ENCODE measurements at regions not wholly inside any gene's neighbourhood (a gene's known extent, or its start where the extent isn't known, plus 50 kb on each side); places are given as distances from the start of the nearest gene placed in this dataset.
"Not testable (repeated sequence)": the region's sequence is repeated elsewhere in the genome, so short reads cannot be mapped to it uniquely, and the experiment has no call there.

DNA sequence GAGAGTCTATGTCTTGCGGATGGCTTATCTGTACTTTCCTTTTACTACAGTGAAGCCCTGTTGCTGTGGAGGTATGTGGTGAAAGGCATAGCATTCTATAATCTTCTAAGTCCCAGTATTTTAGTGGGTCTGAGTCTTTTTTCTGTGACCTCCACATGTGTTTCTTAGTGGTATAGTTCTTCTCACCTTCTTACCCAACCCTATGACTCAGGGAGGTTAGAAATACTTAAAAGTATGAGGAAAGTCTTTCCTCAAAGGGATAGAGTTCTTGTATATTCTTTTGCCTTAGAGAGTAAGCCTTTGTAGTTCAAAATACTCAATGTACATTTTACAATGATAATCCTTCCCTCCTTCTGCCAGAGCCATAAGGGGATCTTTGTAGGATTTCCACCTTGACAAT, 621.9 kb upstream of the CTNND2 start:
- no peak for DNase-seq (ENCODE audit: low spot score in 2 of 2)
- no peak overlapping the region for H3K4me3 ChIP-seq
- H3K27me3 ChIP-seq: no peaks in the 10 kb centered on the region
- peaks cover 9% of the 10 kb centered on the region for H3K9me3 ChIP-seq
- whole genome bisulfite sequencing: 89% methylated on average over 1 of the region's 1 CpG
- no peak for TF ChIP-seq EP300 (IDR thresholded peaks at IDR 0.05)
- TF ChIP-seq POLR2AphosphoS5 (IDR thresholded peaks at IDR 0.05): no peak
- TF ChIP-seq POLR2A (IDR thresholded peaks at IDR 0.05): no peak
- TF ChIP-seq, protein P1, sequence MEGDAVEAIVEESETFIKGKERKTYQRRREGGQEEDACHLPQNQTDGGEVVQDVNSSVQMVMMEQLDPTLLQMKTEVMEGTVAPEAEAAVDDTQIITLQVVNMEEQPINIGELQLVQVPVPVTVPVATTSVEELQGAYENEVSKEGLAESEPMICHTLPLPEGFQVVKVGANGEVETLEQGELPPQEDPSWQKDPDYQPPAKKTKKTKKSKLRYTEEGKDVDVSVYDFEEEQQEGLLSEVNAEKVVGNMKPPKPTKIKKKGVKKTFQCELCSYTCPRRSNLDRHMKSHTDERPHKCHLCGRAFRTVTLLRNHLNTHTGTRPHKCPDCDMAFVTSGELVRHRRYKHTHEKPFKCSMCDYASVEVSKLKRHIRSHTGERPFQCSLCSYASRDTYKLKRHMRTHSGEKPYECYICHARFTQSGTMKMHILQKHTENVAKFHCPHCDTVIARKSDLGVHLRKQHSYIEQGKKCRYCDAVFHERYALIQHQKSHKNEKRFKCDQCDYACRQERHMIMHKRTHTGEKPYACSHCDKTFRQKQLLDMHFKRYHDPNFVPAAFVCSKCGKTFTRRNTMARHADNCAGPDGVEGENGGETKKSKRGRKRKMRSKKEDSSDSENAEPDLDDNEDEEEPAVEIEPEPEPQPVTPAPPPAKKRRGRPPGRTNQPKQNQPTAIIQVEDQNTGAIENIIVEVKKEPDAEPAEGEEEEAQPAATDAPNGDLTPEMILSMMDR (IDR thresholded peaks at IDR 0.05): no peak
- no peaks in the 10 kb centered on the region for H3K36me3 ChIP-seq
- no peak overlapping the region for H3K27ac ChIP-seq
- no peaks in the 10 kb centered on the region for H3K4me1 ChIP-seq

DNA sequence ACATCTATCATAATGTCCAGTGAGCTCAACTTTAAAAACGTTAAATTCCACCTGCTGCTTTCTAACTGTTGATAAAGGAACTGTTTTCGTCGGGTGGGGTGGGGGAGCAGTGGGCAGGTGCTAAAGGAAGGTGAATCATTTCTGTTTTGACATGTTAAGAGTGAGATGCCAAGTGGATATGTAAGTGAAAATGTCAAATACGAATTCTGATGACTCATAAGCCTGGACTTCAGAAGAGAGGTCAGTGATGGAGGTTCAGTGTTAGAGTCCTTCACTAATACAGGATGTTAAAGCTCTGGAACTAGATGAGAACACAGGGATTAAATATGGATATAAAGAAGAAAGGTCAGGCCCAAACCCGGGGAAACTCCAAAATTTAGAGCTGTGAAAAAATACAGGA, 617.9 kb upstream of the CTNND2 start:
- TF ChIP-seq, protein P1 (IDR thresholded peaks at IDR 0.05): no peak
- no peak for TF ChIP-seq POLR2A (IDR thresholded peaks at IDR 0.05)
- TF ChIP-seq POLR2AphosphoS5 (IDR thresholded peaks at IDR 0.05): no peak
- TF ChIP-seq EP300 (IDR thresholded peaks at IDR 0.05): no peak
- Histone ChIP-seq H3K27ac (no peak overlapping the region), H3K36me3 (no peaks in the 10 kb centered on the region), H3K4me1 (no peaks in the 10 kb centered on the region), H3K9me3 (peaks cover 8% of the 10 kb centered on the region), H3K4me3 (no peak overlapping the region), H3K27me3 (no peaks in the 10 kb centered on the region)
- WGBS: 73% methylated on average over 5 of the region's 5 CpGs
- no peak for DNase-seq (ENCODE audit: low spot score in 2 of 2)

DNA sequence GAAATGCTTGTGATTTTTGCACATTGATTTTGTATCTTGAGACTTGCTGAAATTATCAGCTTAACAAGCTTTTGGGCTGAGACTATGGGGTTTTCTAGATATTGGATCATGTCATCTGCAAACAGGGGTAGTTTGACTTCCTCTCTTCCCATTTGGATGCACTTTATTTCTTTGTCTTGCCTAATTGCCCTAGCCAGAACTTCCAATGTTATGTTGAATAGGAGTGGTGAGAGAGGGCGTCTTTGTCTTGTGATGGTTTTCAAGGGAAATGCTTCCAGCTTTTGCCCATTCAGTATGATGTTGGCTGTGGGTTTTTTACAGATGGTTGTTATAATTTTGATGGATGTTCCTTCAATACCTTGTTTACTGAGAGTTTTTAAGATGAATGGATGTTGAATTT, 600.7 kb upstream of the CTNND2 start:
- not testable (repeated sequence) for H3K27me3 ChIP-seq; H3K4me3 ChIP-seq; DNase-seq (ENCODE audit: low spot score in 2 of 2); H3K27ac ChIP-seq; H3K36me3 ChIP-seq; H3K4me1 ChIP-seq
- peaks cover 20% of the 10 kb centered on the region for H3K9me3 ChIP-seq
- WGBS: 67% methylated on average over 1 of the region's 1 CpG

DNA sequence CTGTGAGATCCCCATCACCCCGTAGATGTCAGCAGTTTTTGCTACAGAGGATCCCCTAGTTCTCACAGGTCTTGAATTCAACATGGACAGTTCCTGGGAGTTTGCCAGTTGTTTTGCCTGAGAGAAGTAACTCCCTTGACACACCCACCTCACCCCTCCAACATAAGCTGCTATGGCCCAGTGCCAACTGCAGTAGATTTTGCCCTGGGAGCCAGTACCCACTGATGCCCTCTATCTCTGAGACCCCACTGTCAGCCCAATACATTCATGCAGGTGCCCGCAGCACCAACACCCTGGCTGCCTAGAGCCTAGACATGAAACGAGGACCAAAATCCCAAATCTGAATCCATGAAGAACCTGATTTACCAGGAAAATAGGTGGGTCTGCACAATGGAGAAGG, 583.9 kb upstream of the CTNND2 start:
- TF ChIP-seq POLR2AphosphoS5 (IDR thresholded peaks at IDR 0.05) (no peak), EP300 (IDR thresholded peaks at IDR 0.05) (no peak), POLR2A (IDR thresholded peaks at IDR 0.05) (no peak)
- TF ChIP-seq, protein P1 (IDR thresholded peaks at IDR 0.05): no peak
- Histone ChIP-seq H3K27ac (no peak overlapping the region), H3K4me3 (no peak overlapping the region), H3K36me3 (no peaks in the 10 kb centered on the region), H3K9me3 (no peaks in the 10 kb centered on the region), H3K27me3 (no peaks in the 10 kb centered on the region), H3K4me1 (no peaks in the 10 kb centered on the region)
- no peak for DNase-seq (ENCODE audit: low spot score in 2 of 2)
- WGBS: 67% methylated on average over 3 of the region's 3 CpGs

DNA sequence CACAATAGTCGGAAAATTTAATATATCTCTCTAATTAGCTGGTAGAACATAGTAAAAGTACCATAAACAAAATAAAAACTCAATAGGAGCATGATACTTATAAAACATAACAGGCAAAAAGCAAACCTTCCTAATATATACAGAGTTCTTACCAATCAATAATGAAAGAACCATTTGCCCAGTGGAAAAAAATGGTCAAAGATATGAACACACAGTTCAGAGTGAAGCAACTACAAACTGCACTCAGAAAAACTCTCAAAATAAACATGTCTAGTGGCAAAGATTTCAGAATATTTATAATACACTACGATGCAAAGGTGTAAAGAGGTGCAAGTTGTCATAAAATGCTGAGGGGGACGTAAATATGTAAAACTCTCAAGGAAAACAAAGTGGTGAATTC, 576.2 kb upstream of the CTNND2 start:
- Histone ChIP-seq H3K4me3 (no peak overlapping the region), H3K27ac (no peak overlapping the region), H3K36me3 (no peaks in the 10 kb centered on the region), H3K4me1 (no peaks in the 10 kb centered on the region), H3K27me3 (no peaks in the 10 kb centered on the region), H3K9me3 (no peaks in the 10 kb centered on the region)
- no peak for DNase-seq (ENCODE audit: low spot score in 2 of 2)
- 81% methylated on average over 3 of the region's 3 CpGs for WGBS
- TF ChIP-seq POLR2AphosphoS5 (IDR thresholded peaks at IDR 0.05): no peak
- no peak for TF ChIP-seq POLR2A (IDR thresholded peaks at IDR 0.05)
- TF ChIP-seq, protein P1 (IDR thresholded peaks at IDR 0.05): no peak
- TF ChIP-seq EP300 (IDR thresholded peaks at IDR 0.05): no peak

DNA sequence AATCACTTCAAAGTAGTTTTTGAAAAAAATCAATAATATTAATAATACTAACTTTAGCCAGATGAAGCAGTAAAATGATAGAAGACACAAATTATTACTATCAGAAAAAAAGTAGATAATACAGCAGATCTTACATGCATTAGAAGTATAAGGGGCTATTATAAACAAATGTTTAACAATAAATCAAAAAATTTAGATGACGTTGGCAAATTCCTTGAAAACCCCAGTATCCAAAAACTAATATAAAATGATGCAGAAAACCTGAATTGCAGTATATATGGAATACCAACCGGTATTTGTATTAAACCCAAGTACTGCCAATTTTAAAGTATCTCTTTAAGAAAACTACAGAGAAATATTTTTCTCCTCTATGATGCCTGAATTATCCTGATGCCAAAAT, 573.3 kb upstream of the CTNND2 start:
- Histone ChIP-seq H3K9me3 (no peaks in the 10 kb centered on the region), H3K27me3 (no peaks in the 10 kb centered on the region), H3K4me3 (no peak overlapping the region), H3K4me1 (no peaks in the 10 kb centered on the region), H3K27ac (no peak overlapping the region), H3K36me3 (no peaks in the 10 kb centered on the region)
- no peak for DNase-seq (ENCODE audit: low spot score in 2 of 2)
- TF ChIP-seq POLR2A (IDR thresholded peaks at IDR 0.05) (no peak), POLR2AphosphoS5 (IDR thresholded peaks at IDR 0.05) (no peak), EP300 (IDR thresholded peaks at IDR 0.05) (no peak)
- TF ChIP-seq, protein P1 (IDR thresholded peaks at IDR 0.05): no peak
- WGBS: 82% methylated on average over 2 of the region's 2 CpGs
